Thoracic aorta (tissue), 2 donors: ENCODE measurements at regions not wholly inside any gene's neighbourhood (a gene's known extent, or its start where the extent isn't known, plus 50 kb on each side); places are given as distances from the start of the nearest gene placed in this dataset.

Source experiments
- ATAC-seq: fragments of 150-250 bp; one replicate; pipeline ENCODE4 v1.8.0; 2017; ENCODE audit warnings: low read depth; ENCODE audit not compliant: insufficient number of reproducible peaks, low FRiP score
- DNase-seq: peaks from one replicate; pipeline ENCODE4 v3.0.0-alpha.2; 2020; ENCODE audit warnings: low spot score
- H3K27ac ChIP-seq, 2 donors: fragments of 200-600 bp; sonication (generic); 1 replicate in 1 of 2; 2 replicates in 1 of 2; pipeline ENCODE4 v1.5.1; 2016; ENCODE audit warnings: mild to moderate bottlenecking in 2 of 2, moderate library complexity in 2 of 2
- H3K27me3 ChIP-seq: fragments of 200-600 bp; sonication (generic); replicated peaks from 2 replicates; pipeline ENCODE4 v1.6.0; 2016; ENCODE audit warnings: mild to moderate bottlenecking; ENCODE audit not compliant: insufficient read depth
- H3K36me3 ChIP-seq: fragments of 200-600 bp; sonication (generic); one replicate; pipeline ENCODE4 v1.5.1; 2016
- H3K4me1 ChIP-seq, 2 donors: fragments of 200-600 bp; sonication (generic); 1 replicate in 1 of 2; 2 replicates in 1 of 2; pipeline versions ENCODE4 v1.5.1 to v1.6.0; 2016; ENCODE audit warnings: low read depth in 2 of 2, mild to moderate bottlenecking in 1 of 2; ENCODE audit not compliant: control insufficient read depth in 1 of 2
- H3K4me3 ChIP-seq: fragments of 200-600 bp; sonication (generic); 2 replicates; pipeline ENCODE4 v1.5.1; 2016; ENCODE audit warnings: mild to moderate bottlenecking
- H3K9me3 ChIP-seq: fragments of 200-600 bp; sonication (generic); 2 replicates; pipeline ENCODE4 v1.5.1; 2016
- CTCF ChIP-seq: fragments of 200-600 bp; sonication (generic); IDR thresholded peaks from one replicate; pipeline ENCODE4 v1.5.1; 2019; ENCODE audit warnings: antibody characterized with exemption

DNA sequence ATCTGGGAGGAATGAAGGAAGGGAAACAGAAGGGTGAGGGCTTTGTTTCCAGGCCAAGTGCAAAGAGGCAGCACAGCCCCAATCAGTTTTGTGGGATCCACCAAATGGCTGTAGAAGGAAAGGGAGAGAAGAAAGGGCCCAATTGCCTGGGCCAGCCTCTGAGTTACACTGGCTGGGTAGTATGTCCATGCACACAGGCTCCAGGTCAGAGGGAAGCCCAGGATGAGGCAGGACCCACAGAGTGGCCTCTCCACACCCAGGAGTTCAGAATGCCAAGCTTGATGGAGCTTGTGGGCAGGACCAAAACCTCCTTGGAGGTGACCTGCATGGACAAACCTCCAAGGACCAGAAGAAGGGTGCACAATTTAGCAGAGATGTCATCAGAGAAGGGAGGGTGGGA lies 178.2 kb upstream of the TSHZ3 start:
- Histone ChIP-seq H3K4me1 (no peaks in the 10 kb centered on the region), H3K9me3 (peaks cover 6% of the 10 kb centered on the region), H3K27me3 (no peaks in the 10 kb centered on the region), H3K4me3 (no peak overlapping the region), H3K27ac (no peak overlapping the region), H3K36me3 (no peaks in the 10 kb centered on the region)
- TF ChIP-seq CTCF = no peak
- no peak for ATAC-seq
- no peak for DNase-seq

DNA sequence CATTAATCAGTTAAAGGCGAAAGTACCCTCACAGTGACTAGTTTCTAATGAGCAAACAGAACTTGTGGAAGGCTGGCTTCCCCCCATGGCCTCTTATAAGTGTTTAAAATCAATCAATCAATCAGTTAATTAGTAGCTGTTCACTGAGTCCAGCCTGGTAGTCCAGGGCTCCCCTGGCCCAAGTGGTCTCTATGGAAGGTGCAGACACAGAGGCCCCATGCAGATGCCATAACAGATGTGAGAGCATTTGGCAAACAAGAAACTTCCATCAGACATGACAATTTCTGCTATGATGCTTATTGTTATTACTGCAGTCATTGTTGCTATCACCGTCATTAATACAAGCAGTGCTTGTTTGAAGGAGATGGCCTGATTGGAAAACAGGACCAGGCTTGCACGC lies 179.0 kb upstream of the TSHZ3 start:
- Histone ChIP-seq H3K4me3 (no peak overlapping the region), H3K36me3 (no peaks in the 10 kb centered on the region), H3K4me1 (no peaks in the 10 kb centered on the region), H3K9me3 (peaks cover 6% of the 10 kb centered on the region), H3K27me3 (no peaks in the 10 kb centered on the region), H3K27ac (no peak overlapping the region)
- DNase-seq = no peak
- no peak for ATAC-seq
- TF ChIP-seq CTCF = no peak

DNA sequence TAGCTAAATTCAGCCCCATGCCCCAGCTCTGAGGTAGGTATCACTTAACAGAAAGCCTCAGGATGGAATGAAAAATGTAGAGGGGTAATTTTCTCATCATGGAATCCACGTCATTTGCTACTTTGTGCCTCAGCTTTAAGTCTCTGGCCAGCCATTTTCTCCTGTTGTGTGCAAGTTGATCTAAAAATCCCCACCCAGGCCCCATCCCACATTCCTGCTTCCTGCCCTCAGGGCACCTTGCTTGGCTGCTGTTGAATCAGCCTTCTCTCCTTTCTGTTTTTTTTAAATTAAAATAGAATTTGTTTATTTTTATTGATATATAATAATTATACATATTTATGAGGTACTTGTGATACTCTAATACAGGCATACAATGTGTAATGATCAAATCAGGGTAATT lies 179.9 kb upstream of the TSHZ3 start:
- DNase-seq = no peak
- Histone ChIP-seq H3K27ac (no peak overlapping the region), H3K4me1 (no peaks in the 10 kb centered on the region), H3K27me3 (no peaks in the 10 kb centered on the region), H3K9me3 (peaks cover 6% of the 10 kb centered on the region), H3K36me3 (no peaks in the 10 kb centered on the region), H3K4me3 (no peak overlapping the region)
- no peak for TF ChIP-seq CTCF
- no peak for ATAC-seq

DNA sequence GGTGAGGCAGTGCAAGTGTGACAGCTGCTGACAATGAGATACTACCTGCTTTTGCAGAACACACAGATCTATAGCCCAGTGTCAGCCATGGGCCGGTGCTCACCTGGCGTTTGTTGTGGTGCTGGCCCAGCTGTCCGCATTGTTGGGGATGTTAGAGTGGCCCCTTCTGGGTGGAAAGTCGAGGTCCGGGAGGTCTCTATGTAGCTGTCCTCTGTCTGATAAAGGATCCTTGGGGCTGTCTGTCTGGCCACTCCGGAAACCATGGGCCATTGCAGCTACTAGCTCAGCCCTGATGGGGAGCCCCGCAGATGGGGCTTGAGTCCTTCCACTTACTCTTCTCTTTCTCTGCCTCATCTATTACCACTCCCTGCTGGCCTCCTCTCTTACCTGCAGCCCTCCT lies 181.5 kb upstream of the TSHZ3 start:
- ATAC-seq = no peak
- H3K4me3 ChIP-seq = no peak overlapping the region
- no peaks in the 10 kb centered on the region for H3K4me1 ChIP-seq
- TF ChIP-seq CTCF = no peak
- no peaks in the 10 kb centered on the region for H3K9me3 ChIP-seq
- H3K36me3 ChIP-seq = no peaks in the 10 kb centered on the region
- no peak overlapping the region for H3K27ac ChIP-seq
- H3K27me3 ChIP-seq = no peaks in the 10 kb centered on the region
- no peak for DNase-seq

- Histone ChIP-seq H3K9me3 (no peaks in the 10 kb centered on the region), H3K4me1 (no peaks in the 10 kb centered on the region), H3K4me3 (no peak overlapping the region), H3K36me3 (no peaks in the 10 kb centered on the region), H3K27me3 (no peaks in the 10 kb centered on the region), H3K27ac (no peak overlapping the region)
- ATAC-seq (no peak), DNase-seq (no peak)
- no peak for TF ChIP-seq CTCF
Measured at GRCh38 chr19:31531326-31531725, 182.1 kb upstream of the TSHZ3 start.
